ENCODE measurements at regions not wholly inside any gene's neighbourhood (a gene's known extent, or its start where the extent isn't known, plus 50 kb on each side); places are given as distances from the start of the nearest gene placed in this dataset.

GRCh38 chr15:39458131-39458530 lies 122.7 kb upstream of the THBS1 start:
- ChIA-PET CTCF (interaction anchor here (1.6 kb wide), 1 partner anchor 11 kb away, joined by 3 read pairs; no protein-coding TSS in a partner anchor), POLR2A (no interaction called here)
- DNase-seq (ENCODE audit: extremely low spot score): no peak
- TF ChIP-seq CTCF (IDR thresholded peaks at IDR 0.05; ENCODE audit: control extremely low read depth, extremely low read depth, low read depth, missing control alignments): no peak

GRCh38 chr15:39459548-39459947 lies 121.3 kb upstream of the THBS1 start:
- CTCF ChIA-PET: no interaction called here
- no peak for DNase-seq (ENCODE audit: extremely low spot score)
- TF ChIP-seq CTCF (IDR thresholded peaks at IDR 0.05; ENCODE audit: control extremely low read depth, extremely low read depth, low read depth, missing control alignments): no peak
- POLR2A ChIA-PET: no interaction called here

- POLR2A ChIA-PET: no interaction called here
- CTCF ChIA-PET: interaction anchor here (1.6 to 2.4 kb wide), 2 partner anchors 12 to 27 kb away, joined by 3 to 16 read pairs; no protein-coding TSS in a partner anchor
- DNase-seq (ENCODE audit: extremely low spot score): no peak
- no peak for TF ChIP-seq CTCF (IDR thresholded peaks at IDR 0.05; ENCODE audit: control extremely low read depth, extremely low read depth, low read depth, missing control alignments)
Measured at GRCh38 chr15:39460748-39461147, 120.1 kb upstream of the THBS1 start.

GRCh38 chr15:39461536-39462130 lies 119.2 kb upstream of the THBS1 start:
- ChIA-PET POLR2A (no interaction called here), CTCF (interaction anchor here (0.9 to 2.4 kb wide), 4 partner anchors 10 to 26 kb away, joined by 3 to 16 read pairs (median 4); no protein-coding TSS in a partner anchor)
- no peak for TF ChIP-seq CTCF (IDR thresholded peaks at IDR 0.05; ENCODE audit: control extremely low read depth, extremely low read depth, low read depth, missing control alignments)

GRCh38 chr15:39462691-39463090 lies 118.2 kb upstream of the THBS1 start:
- ChIA-PET POLR2A (no interaction called here), CTCF (no interaction called here)
- DNase-seq (ENCODE audit: extremely low spot score): no peak
- no peak for TF ChIP-seq CTCF (IDR thresholded peaks at IDR 0.05; ENCODE audit: control extremely low read depth, extremely low read depth, low read depth, missing control alignments)

More at GRCh38 chr15:39461536-39462130, 119.2 kb upstream of the THBS1 start:
- no peak for DNase-seq (ENCODE audit: extremely low spot score)

GRCh38 chr15:39465843-39466749 lies 114.8 kb upstream of the THBS1 start:
- POLR2A ChIA-PET: no interaction called here
- CTCF ChIA-PET: interaction anchor here (1.8 kb wide), 1 partner anchor 11 kb away, joined by 5 read pairs; no protein-coding TSS in a partner anchor
- no peak for DNase-seq (ENCODE audit: extremely low spot score)
- no peak for TF ChIP-seq CTCF (IDR thresholded peaks at IDR 0.05; ENCODE audit: control extremely low read depth, extremely low read depth, low read depth, missing control alignments)

Data from GM10248 (cell line).